Endothelial cell of umbilical vein (primary cell): ENCODE measurements at regions not wholly inside any gene's neighbourhood (a gene's known extent, or its start where the extent isn't known, plus 50 kb on each side); places are given as distances from the start of the nearest gene placed in this dataset.
A peak's percentile ranks its signal among the peaks of the same experiment; 100 is the strongest.

Experiments
- BruUV-seq: library from RNA; stranded (reverse); fragments of 400-500 nt; replicated peaks from 2 replicates; lab custom pipeline; 2021; lab: Mats Ljungman, UMichigan
- CTCF ChIA-PET: fragments of 300-600, 350-600 bp; sonication (Branson Sonifier 250); formaldehyde crosslinking; loops from one replicate; lab custom pipeline; 2021; ENCODE audit warnings: antibody characterized with exemption, inconsistent platforms; lab: Charles Lee
- POLR2A ChIA-PET: fragments of 300-600, 350-600 bp; sonication (Branson Sonifier 250); formaldehyde crosslinking; loops from one replicate; lab custom pipeline; 2021; ENCODE audit warnings: antibody characterized with exemption, inconsistent platforms; lab: Charles Lee
- DNase-seq: peaks from one replicate; pipeline ENCODE4 v3.0.0-alpha.2; 2011; ENCODE audit warnings: low read depth, low spot score
- FAIRE-seq: peaks from 2 replicates; lab custom pipeline; 2011; peaks lifted over from hg19 to GRCh38; lab: Jason Lieb, UNC
- H2AFZ ChIP-seq: 2 replicates; pipeline ENCODE4 v1.6.0; 2012; ENCODE audit warnings: low read depth, low read length, control low read depth, inconsistent platforms
- H3K27ac ChIP-seq: 2 replicates; pipeline ENCODE4 v1.5.1; 2011; ENCODE audit warnings: low read depth, mild to moderate bottlenecking, control low read depth, low read length, moderate library complexity; ENCODE audit not compliant: insufficient read depth
- H3K27me3 ChIP-seq, 2 experiments: 2 replicates each; pipeline versions ENCODE4 v1.6.0 to v1.6.1; 2011; ENCODE audit warnings: low read length in 2 of 2, mixed read lengths in 1 of 2; ENCODE audit not compliant: control insufficient read depth in 2 of 2, insufficient read depth in 2 of 2
- H3K36me3 ChIP-seq, 2 experiments: 2 replicates in 1 of 2; 3 replicates in 1 of 2; pipeline ENCODE4 v1.5.1; 2011; ENCODE audit warnings: low read length in 2 of 2, mild to moderate bottlenecking in 1 of 2, moderate library complexity in 1 of 2; ENCODE audit not compliant: control insufficient read depth in 2 of 2, insufficient read depth in 2 of 2; ENCODE audit errors: extremely low read depth in 1 of 2
- H3K4me1 ChIP-seq: 3 replicates; pipeline ENCODE4 v1.5.1; 2011; ENCODE audit warnings: mild to moderate bottlenecking, low read length; ENCODE audit not compliant: control insufficient read depth, insufficient read depth; ENCODE audit errors: extremely low read depth
- H3K4me2 ChIP-seq: 2 replicates; pipeline ENCODE4 v1.6.1; 2011; ENCODE audit warnings: low read length, control low read depth, mixed read lengths; ENCODE audit not compliant: insufficient read depth
- H3K4me3 ChIP-seq, 3 experiments: fragments of 200-600 bp in 1 of 3; sonication (generic), shearing (Covaris generic) in 1 of 3; replicated peaks in 1 of 3; 2 replicates each; pipeline ENCODE4 v1.5.1; 2011 to 2016; ENCODE audit warnings: control low read depth in 3 of 3, low read length in 3 of 3, mild to moderate bottlenecking in 2 of 3, inconsistent platforms in 1 of 3, low read depth in 1 of 3, moderate library complexity in 1 of 3; ENCODE audit not compliant: insufficient read depth in 1 of 3
- H3K79me2 ChIP-seq: 2 replicates; pipeline ENCODE4 v1.6.0; 2012; ENCODE audit warnings: low read length, inconsistent platforms; ENCODE audit not compliant: control insufficient read depth, insufficient read depth
- H3K9ac ChIP-seq: replicated peaks from 2 replicates; pipeline ENCODE3; 2011; ENCODE audit warnings: low read length, control low read depth; ENCODE audit not compliant: insufficient read depth; ENCODE audit errors: extremely low read depth
- H3K9me1 ChIP-seq: replicated peaks from 3 replicates; pipeline ENCODE4 v1.6.0; 2011; ENCODE audit warnings: mild to moderate bottlenecking, low read length; ENCODE audit not compliant: control insufficient read depth, insufficient read depth; ENCODE audit errors: extremely low read depth
- H3K9me3 ChIP-seq: replicated peaks from 2 replicates; pipeline ENCODE4 v1.5.1; 2012; ENCODE audit warnings: low read length, inconsistent platforms; ENCODE audit not compliant: control insufficient read depth, insufficient read depth
- H4K20me1 ChIP-seq: replicated peaks from 2 replicates; pipeline ENCODE3; 2011; ENCODE audit warnings: mild to moderate bottlenecking, low read length; ENCODE audit not compliant: control insufficient read depth, insufficient read depth; ENCODE audit errors: extremely low read depth
- EZH2 ChIP-seq: IDR thresholded peaks from 2 replicates; pipeline ENCODE4 v1.6.1; 2012; ENCODE audit warnings: borderline replicate concordance, low read depth, mild to moderate bottlenecking, moderate library complexity, low read length, inconsistent platforms; ENCODE audit not compliant: severe bottlenecking
- FOS ChIP-seq: IDR thresholded peaks from 2 replicates; pipeline ENCODE4 v1.6.1; 2011; ENCODE audit warnings: mild to moderate bottlenecking, low read length, moderate library complexity, borderline replicate concordance; ENCODE audit not compliant: insufficient read depth
- GATA2 ChIP-seq: IDR thresholded peaks from 2 replicates; pipeline ENCODE4 v1.7.0; 2011; ENCODE audit warnings: low read depth, mild to moderate bottlenecking, moderate library complexity, mixed read lengths, low read length; ENCODE audit not compliant: insufficient read length, insufficient read depth
- JUN ChIP-seq: IDR thresholded peaks from 2 replicates; pipeline ENCODE4 v1.6.1; 2011; ENCODE audit warnings: borderline replicate concordance, low read depth; ENCODE audit not compliant: insufficient read length, insufficient read depth
- MAX ChIP-seq: IDR thresholded peaks from 2 replicates; pipeline ENCODE4 v1.6.1; 2011; ENCODE audit not compliant: insufficient read depth, insufficient read length
- MYC ChIP-seq: IDR thresholded peaks from one replicate; pipeline ENCODE4 v1.6.1; 2011; ENCODE audit warnings: mild to moderate bottlenecking, low read depth, low read length
- POLR2A ChIP-seq: IDR thresholded peaks from 2 replicates; pipeline ENCODE4 v1.6.1; 2012; ENCODE audit warnings: low read depth, mild to moderate bottlenecking, control low read depth, low read length
- POLR2AphosphoS5 ChIP-seq: IDR thresholded peaks from 2 replicates; pipeline ENCODE4 v1.6.1; 2012; ENCODE audit warnings: low read depth, mild to moderate bottlenecking, control low read depth, low read length, moderate library complexity; ENCODE audit not compliant: insufficient read depth
- dilution Hi-C: fragments of 300-500 bp; cut with MboI; formaldehyde crosslinking; loops from one replicate; pipeline ENCODE4 v1.15.0; 2019; ENCODE audit warnings: low sequenced_read_pairs; ENCODE audit not compliant: extremely low pct_ligation_motif_present
- intact Hi-C: fragments of 100-400 bp; cut with micrococcal nuclease; formaldehyde crosslinking; loops from one replicate; pipeline ENCODE4 v1.10.0; 2022
- TF ChIP-seq, protein P1 (sequence below), 2 donors: IDR thresholded peaks; 1 replicate in 1 of 2; 2 replicates in 1 of 2; pipeline ENCODE4 v1.5.1; 2011; ENCODE audit warnings: low read length in 2 of 2, mild to moderate bottlenecking in 2 of 2, moderate library complexity in 2 of 2, control low read depth in 1 of 2, inconsistent platforms in 1 of 2, low read depth in 1 of 2; ENCODE audit not compliant: insufficient read depth in 1 of 2; ENCODE audit errors: extremely low read depth in 1 of 2

GRCh38 chr2:234823196-234823876, 128.5 kb upstream of the SH3BP4 start:
- H2AFZ ChIP-seq, result peak overlapping the region; percentile 5
- no peak for DNase-seq
- H3K4me1 ChIP-seq, result peaks cover 24% of the 10 kb centered on the region
- ChIA-PET POLR2A (interaction anchor here (0.5 to 1.1 kb wide), 5 partner anchors 57 to 565 kb away, joined by 3 to 6 read pairs (median 3); no protein-coding TSS in a partner anchor), CTCF (interaction anchor here (0.8 to 2.4 kb wide), 8 partner anchors 11 to 284 kb away, joined by 3 to 20 read pairs (median 3); no protein-coding TSS in a partner anchor)
- peak overlapping the region; percentile 13 for H3K4me2 ChIP-seq
- no peaks in the 10 kb centered on the region for H3K79me2 ChIP-seq
- peak overlapping the region; percentile 90 for H3K27ac ChIP-seq
- FAIRE-seq, result peak; percentile 15
- no peaks in the 10 kb centered on the region for H3K9me1 ChIP-seq
- H4K20me1 ChIP-seq, result no peaks in the 10 kb centered on the region
- no peaks in the 10 kb centered on the region for H3K27me3 ChIP-seq
- H3K4me3 ChIP-seq, result no peak overlapping the region
- intact Hi-C loops, result loop anchor here (1.0 to 10.0 kb wide), 5 partner anchors 127 to 569 kb away; no protein-coding TSS in a partner anchor
- H3K36me3 ChIP-seq, result no peaks in the 10 kb centered on the region
- TF ChIP-seq GATA2 (no peak), MAX (no peak), JUN (no peak), FOS (no peak), POLR2A (no peak), MYC (no peak), POLR2AphosphoS5 (no peak), EZH2 (no peak)
- TF ChIP-seq, protein P1, sequence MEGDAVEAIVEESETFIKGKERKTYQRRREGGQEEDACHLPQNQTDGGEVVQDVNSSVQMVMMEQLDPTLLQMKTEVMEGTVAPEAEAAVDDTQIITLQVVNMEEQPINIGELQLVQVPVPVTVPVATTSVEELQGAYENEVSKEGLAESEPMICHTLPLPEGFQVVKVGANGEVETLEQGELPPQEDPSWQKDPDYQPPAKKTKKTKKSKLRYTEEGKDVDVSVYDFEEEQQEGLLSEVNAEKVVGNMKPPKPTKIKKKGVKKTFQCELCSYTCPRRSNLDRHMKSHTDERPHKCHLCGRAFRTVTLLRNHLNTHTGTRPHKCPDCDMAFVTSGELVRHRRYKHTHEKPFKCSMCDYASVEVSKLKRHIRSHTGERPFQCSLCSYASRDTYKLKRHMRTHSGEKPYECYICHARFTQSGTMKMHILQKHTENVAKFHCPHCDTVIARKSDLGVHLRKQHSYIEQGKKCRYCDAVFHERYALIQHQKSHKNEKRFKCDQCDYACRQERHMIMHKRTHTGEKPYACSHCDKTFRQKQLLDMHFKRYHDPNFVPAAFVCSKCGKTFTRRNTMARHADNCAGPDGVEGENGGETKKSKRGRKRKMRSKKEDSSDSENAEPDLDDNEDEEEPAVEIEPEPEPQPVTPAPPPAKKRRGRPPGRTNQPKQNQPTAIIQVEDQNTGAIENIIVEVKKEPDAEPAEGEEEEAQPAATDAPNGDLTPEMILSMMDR (IDR thresholded peaks at IDR 0.05; ENCODE audit: extremely low read depth in 1 of 2, insufficient read depth in 1 of 2, low read depth in 1 of 2, low read length in 2 of 2), result no peak
- dilution Hi-C loops, result no loop called here
- peak overlapping the region; percentile 55 for H3K9ac ChIP-seq
- H3K9me3 ChIP-seq, result no peaks in the 10 kb centered on the region
- BruUV-seq, result TSS peak; percentile 22
